Activated B cell treated with CpG ODN at 0.5 μM for 24 hours (primary cell): ENCODE measurements at regions not wholly inside any gene's neighbourhood (a gene's known extent, or its start where the extent isn't known, plus 50 kb on each side); places are given as distances from the start of the nearest gene placed in this dataset.

Source experiments
- ATAC-seq: fragments of 200-7000 bp; cut with Tn5 transposase; one replicate; pipeline ENCODE4 v1.10.0; 2021; ENCODE audit warnings: low read depth, mild to moderate bottlenecking, moderate library complexity
- CTCF ChIA-PET: fragments of 350-600 bp; sonication (Branson Sonifier 250); formaldehyde crosslinking; loops from one replicate; lab custom pipeline; 2021; ENCODE audit warnings: antibody characterized with exemption; lab: Charles Lee
- POLR2A ChIA-PET: fragments of 350-600 bp; sonication (Branson Sonifier 250); formaldehyde crosslinking; loops from one replicate; lab custom pipeline; 2021; ENCODE audit warnings: antibody characterized with exemption; lab: Charles Lee
- DNase-seq: peaks from one replicate; pipeline ENCODE4 v3.0.0; 2022
- H3K27ac Mint-ChIP-seq: one replicate; pipeline ENCODE4 v1.8.0; 2020; ENCODE audit warnings: mixed read lengths
- H3K27me3 Mint-ChIP-seq: one replicate; pipeline ENCODE4 v1.8.0; 2021; ENCODE audit warnings: mixed read lengths
- H3K36me3 Mint-ChIP-seq: one replicate; pipeline ENCODE4 v1.8.0; 2021; ENCODE audit warnings: low read depth, mixed read lengths
- H3K4me1 Mint-ChIP-seq: one replicate; pipeline ENCODE4 v1.8.0; 2021; ENCODE audit warnings: mixed read lengths
- H3K4me3 Mint-ChIP-seq: one replicate; pipeline ENCODE4 v1.8.0; 2020; ENCODE audit warnings: mild to moderate bottlenecking, mixed read lengths
- H3K9me3 Mint-ChIP-seq: one replicate; pipeline ENCODE4 v1.8.0; 2020; ENCODE audit warnings: mixed read lengths
- CTCF ChIP-seq: fragments of 200-600 bp; IDR thresholded peaks from one replicate; pipeline ENCODE4 v1.8.0; 2022; ENCODE audit warnings: antibody characterized with exemption, mild to moderate bottlenecking
- intact Hi-C: fragments of 100-400 bp; cut with micrococcal nuclease; formaldehyde crosslinking; loops from one replicate; pipeline ENCODE4 v1.15.1; 2024

DNA sequence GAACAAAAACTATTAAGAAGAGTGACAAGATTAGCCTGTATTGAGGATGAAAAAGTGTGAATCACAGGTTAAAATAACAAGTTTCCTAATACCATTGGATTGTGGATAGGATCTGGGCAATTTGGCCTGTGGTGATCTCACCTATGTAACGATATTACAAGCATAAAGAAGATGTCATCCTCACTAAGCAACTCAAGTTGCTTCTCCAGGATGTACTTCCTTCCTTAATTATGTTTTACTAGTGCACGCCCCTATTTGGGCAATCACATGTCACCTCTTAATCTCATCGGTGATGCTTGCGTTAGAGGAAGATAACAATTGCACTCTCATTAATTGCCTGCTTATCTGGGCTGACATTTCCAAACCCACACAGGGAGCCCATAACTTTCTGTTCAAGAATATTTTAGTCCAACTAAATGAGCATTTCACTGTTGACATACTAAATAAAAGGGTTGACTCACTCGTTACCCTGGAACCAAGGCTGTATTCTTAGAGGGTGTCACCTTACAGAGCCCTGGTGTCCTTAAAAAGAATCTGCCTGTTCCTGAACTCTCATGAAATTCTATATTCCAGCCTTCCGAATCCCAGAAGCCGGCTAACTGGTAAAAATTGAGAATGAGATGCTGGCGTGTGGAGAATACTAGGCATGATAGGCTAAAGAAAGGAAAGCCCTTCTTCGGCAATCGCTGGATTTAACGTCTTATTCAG lies 88.2 kb upstream of the ATXN1 start:
- Mint-ChIP-seq H3K27me3 (peaks cover 17% of the 10 kb centered on the region), H3K27ac (no peak overlapping the region), H3K4me1 (no peaks in the 10 kb centered on the region), H3K4me3 (no peak overlapping the region), H3K9me3 (no peaks in the 10 kb centered on the region), H3K36me3 (no peaks in the 10 kb centered on the region)
- intact Hi-C loops: no loop called here
- TF ChIP-seq CTCF: no peak
- DNase-seq (no peak), ATAC-seq (no peak)
- CTCF ChIA-PET: no interaction called here
- POLR2A ChIA-PET: no interaction called here

- ChIA-PET CTCF (no interaction called here), POLR2A (no interaction called here)
- TF ChIP-seq CTCF: no peak
- H3K36me3 Mint-ChIP-seq: no peaks in the 10 kb centered on the region
- no peak overlapping the region for H3K27ac Mint-ChIP-seq
- DNase-seq: no peak
- no peak for ATAC-seq
- H3K9me3 Mint-ChIP-seq: no peaks in the 10 kb centered on the region
- no peak overlapping the region for H3K4me3 Mint-ChIP-seq
- intact Hi-C loops: no loop called here
- no peaks in the 10 kb centered on the region for H3K4me1 Mint-ChIP-seq
- peaks cover 15% of the 10 kb centered on the region for H3K27me3 Mint-ChIP-seq
Observed at GRCh38 chr6:16846399-16846778, 85.1 kb upstream of the ATXN1 start.

- TF ChIP-seq CTCF: no peak
- no peaks in the 10 kb centered on the region for H3K4me1 Mint-ChIP-seq
- ChIA-PET CTCF (no interaction called here), POLR2A (no interaction called here)
- peaks cover 7% of the 10 kb centered on the region for H3K27me3 Mint-ChIP-seq
- no peaks in the 10 kb centered on the region for H3K36me3 Mint-ChIP-seq
- no peak for ATAC-seq
- intact Hi-C loops: no loop called here
- no peaks in the 10 kb centered on the region for H3K9me3 Mint-ChIP-seq
- no peak overlapping the region for H3K4me3 Mint-ChIP-seq
- no peak for DNase-seq
- H3K27ac Mint-ChIP-seq: no peak overlapping the region
Observed at GRCh38 chr6:16844183-16844582, 82.9 kb upstream of the ATXN1 start.

GRCh38 chr6:16842676-16843075 lies 81.4 kb upstream of the ATXN1 start:
- ChIA-PET CTCF (no interaction called here), POLR2A (no interaction called here)
- H3K9me3 Mint-ChIP-seq: no peaks in the 10 kb centered on the region
- no peak for TF ChIP-seq CTCF
- H3K27me3 Mint-ChIP-seq: peaks cover 3% of the 10 kb centered on the region
- ATAC-seq (no peak), DNase-seq (no peak)
- no peak overlapping the region for H3K4me3 Mint-ChIP-seq
- no peaks in the 10 kb centered on the region for H3K36me3 Mint-ChIP-seq
- no peaks in the 10 kb centered on the region for H3K4me1 Mint-ChIP-seq
- intact Hi-C loops: no loop called here
- H3K27ac Mint-ChIP-seq: no peak overlapping the region

DNA sequence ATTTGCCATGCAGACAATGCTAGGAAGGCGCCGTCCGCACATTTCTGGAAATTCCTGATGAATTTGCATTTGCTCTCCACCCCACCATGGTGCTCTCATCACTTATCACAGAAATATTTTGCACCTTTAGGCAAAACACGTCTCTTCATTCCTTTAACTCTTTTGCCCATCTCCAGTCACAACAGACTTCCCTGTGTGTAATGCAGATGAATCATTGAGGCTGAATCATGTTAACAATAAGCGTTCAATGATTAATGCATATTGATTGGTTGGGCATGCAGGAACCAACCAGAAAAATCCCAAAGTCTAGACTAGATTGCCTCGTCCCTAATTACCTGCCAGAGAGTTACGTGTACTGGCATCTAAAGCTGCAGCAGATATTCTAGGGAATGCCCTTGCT lies 80.0 kb upstream of the ATXN1 start:
- DNase-seq: no peak
- Mint-ChIP-seq H3K36me3 (no peaks in the 10 kb centered on the region), H3K4me1 (peaks cover 4% of the 10 kb centered on the region), H3K27ac (no peak overlapping the region), H3K9me3 (no peaks in the 10 kb centered on the region), H3K27me3 (peaks cover 3% of the 10 kb centered on the region), H3K4me3 (no peak overlapping the region)
- CTCF ChIA-PET: no interaction called here
- intact Hi-C loops: no loop called here
- no peak for ATAC-seq
- no peak for TF ChIP-seq CTCF
- POLR2A ChIA-PET: no interaction called here
